ENCODE measurements at regions not wholly inside any gene's neighbourhood (a gene's known extent, or its start where the extent isn't known, plus 50 kb on each side); places are given as distances from the start of the nearest gene placed in this dataset.

DNA sequence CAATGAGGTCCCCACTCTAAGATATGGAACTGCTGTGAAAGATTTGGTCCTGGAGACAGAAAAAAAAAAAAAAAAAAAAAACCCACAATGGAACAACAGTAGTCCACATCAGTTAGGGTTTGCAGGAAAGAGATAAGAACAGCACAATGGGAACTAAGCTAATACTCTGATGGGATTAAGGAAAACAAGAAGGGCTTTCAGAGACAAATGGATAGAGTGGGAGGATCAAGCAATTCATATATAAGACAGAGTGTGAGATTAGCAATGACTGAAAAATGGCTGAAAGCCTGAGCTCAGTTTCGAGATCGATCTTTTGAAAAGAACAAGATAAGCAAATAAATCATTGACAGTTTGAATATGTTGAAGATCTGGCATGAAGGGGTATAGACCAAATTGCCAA lies 188.4 kb upstream of the TRPC5 start:
- no peaks in the 10 kb centered on the region for H3K9me3 ChIP-seq (ENCODE audit: control insufficient read depth, insufficient read depth, low read length)
- TF ChIP-seq, protein P1, sequence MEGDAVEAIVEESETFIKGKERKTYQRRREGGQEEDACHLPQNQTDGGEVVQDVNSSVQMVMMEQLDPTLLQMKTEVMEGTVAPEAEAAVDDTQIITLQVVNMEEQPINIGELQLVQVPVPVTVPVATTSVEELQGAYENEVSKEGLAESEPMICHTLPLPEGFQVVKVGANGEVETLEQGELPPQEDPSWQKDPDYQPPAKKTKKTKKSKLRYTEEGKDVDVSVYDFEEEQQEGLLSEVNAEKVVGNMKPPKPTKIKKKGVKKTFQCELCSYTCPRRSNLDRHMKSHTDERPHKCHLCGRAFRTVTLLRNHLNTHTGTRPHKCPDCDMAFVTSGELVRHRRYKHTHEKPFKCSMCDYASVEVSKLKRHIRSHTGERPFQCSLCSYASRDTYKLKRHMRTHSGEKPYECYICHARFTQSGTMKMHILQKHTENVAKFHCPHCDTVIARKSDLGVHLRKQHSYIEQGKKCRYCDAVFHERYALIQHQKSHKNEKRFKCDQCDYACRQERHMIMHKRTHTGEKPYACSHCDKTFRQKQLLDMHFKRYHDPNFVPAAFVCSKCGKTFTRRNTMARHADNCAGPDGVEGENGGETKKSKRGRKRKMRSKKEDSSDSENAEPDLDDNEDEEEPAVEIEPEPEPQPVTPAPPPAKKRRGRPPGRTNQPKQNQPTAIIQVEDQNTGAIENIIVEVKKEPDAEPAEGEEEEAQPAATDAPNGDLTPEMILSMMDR (IDR thresholded peaks at IDR 0.05; ENCODE audit: low read depth, low read length), result no peak
- no peak for DNase-seq (ENCODE audit: low read depth, low spot score)
- ChIA-PET POLR2A (no interaction called here), CTCF (no interaction called here)
- H3K27me3 ChIP-seq (ENCODE audit: control insufficient read depth, insufficient read depth, low read length), result no peaks in the 10 kb centered on the region
- H3K27ac ChIP-seq (ENCODE audit: low read depth, low read length), result no peak overlapping the region
- H3K4me3 ChIP-seq (ENCODE audit: low read depth, low read length), result no peak overlapping the region

DNA sequence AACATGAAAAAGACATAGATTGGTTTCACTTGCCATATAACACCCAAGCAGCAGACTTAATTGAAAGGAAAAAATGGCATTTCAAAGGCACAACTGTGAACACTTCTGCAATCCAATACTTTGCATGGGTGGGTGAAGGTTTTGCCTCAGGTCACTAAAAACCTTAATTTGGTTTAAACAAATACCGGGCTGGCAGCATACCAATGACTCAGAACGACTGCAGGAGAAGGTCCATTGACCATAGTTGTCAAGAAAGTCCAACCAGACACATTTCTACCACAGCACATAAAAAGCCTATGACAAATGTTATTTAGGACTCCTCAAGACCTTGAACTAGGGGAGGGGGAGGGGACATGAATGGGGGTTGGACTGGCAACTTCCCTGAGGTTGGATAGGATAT lies 183.6 kb upstream of the TRPC5 start:
- Histone ChIP-seq H3K27me3 (ENCODE audit: control insufficient read depth, insufficient read depth, low read length) (no peaks in the 10 kb centered on the region), H3K4me3 (ENCODE audit: low read depth, low read length) (no peak overlapping the region), H3K27ac (ENCODE audit: low read depth, low read length) (no peak overlapping the region), H3K9me3 (ENCODE audit: control insufficient read depth, insufficient read depth, low read length) (no peaks in the 10 kb centered on the region)
- ChIA-PET POLR2A (no interaction called here), CTCF (no interaction called here)
- DNase-seq (ENCODE audit: low read depth, low spot score), result no peak
- TF ChIP-seq, protein P1 (IDR thresholded peaks at IDR 0.05; ENCODE audit: low read depth, low read length), result no peak

DNA sequence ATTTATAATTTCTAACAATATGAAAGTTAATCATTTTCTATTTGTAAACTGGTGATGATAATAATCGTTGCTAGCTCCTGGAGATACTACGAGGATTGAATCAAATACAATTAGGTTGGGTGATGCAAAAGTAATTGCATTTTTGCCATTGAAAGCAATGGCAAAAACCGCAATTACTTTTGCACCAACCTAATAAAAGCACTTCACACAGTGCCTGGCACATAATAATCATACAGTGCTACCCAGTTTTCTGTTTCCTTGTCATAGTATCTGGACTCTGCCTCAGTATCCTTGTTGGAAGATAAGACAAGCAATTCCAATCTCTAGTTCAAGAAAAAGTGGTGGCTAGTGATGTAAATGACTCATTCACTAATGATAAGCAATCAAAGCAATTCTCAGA lies 176.8 kb upstream of the TRPC5 start:
- no peak overlapping the region for H3K4me3 ChIP-seq (ENCODE audit: low read depth, low read length)
- no peak overlapping the region for H3K27ac ChIP-seq (ENCODE audit: low read depth, low read length)
- ChIA-PET POLR2A (no interaction called here), CTCF (no interaction called here)
- no peak for DNase-seq (ENCODE audit: low read depth, low spot score)
- TF ChIP-seq, protein P1 (IDR thresholded peaks at IDR 0.05; ENCODE audit: low read depth, low read length), result no peak
- H3K27me3 ChIP-seq (ENCODE audit: control insufficient read depth, insufficient read depth, low read length), result no peaks in the 10 kb centered on the region
- no peaks in the 10 kb centered on the region for H3K9me3 ChIP-seq (ENCODE audit: control insufficient read depth, insufficient read depth, low read length)

DNA sequence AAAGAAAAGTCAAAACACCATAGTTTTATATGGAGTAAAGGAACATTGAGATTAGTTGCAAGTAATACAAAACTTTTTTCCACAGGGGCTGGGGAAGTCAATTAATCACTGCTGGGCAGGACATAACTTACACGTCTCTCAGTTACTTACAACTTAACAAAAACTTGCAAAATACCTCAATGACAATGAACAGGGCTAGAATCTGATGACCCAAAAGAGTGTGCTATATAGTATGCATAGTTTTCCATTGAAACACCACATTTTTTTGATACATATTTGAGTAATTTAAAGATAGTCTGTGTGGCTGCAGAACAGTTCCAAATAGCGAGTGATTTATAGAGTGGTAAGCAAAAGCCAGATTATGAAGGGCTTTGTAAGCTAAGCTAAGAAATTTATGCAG lies 172.3 kb upstream of the TRPC5 start:
- no peaks in the 10 kb centered on the region for H3K9me3 ChIP-seq (ENCODE audit: control insufficient read depth, insufficient read depth, low read length)
- POLR2A ChIA-PET, result no interaction called here
- no peaks in the 10 kb centered on the region for H3K27me3 ChIP-seq (ENCODE audit: control insufficient read depth, insufficient read depth, low read length)
- TF ChIP-seq, protein P1 (IDR thresholded peaks at IDR 0.05; ENCODE audit: low read depth, low read length), result no peak
- no peak overlapping the region for H3K4me3 ChIP-seq (ENCODE audit: low read depth, low read length)
- DNase-seq (ENCODE audit: low read depth, low spot score), result no peak
- CTCF ChIA-PET, result no interaction called here
- no peak overlapping the region for H3K27ac ChIP-seq (ENCODE audit: low read depth, low read length)

DNA sequence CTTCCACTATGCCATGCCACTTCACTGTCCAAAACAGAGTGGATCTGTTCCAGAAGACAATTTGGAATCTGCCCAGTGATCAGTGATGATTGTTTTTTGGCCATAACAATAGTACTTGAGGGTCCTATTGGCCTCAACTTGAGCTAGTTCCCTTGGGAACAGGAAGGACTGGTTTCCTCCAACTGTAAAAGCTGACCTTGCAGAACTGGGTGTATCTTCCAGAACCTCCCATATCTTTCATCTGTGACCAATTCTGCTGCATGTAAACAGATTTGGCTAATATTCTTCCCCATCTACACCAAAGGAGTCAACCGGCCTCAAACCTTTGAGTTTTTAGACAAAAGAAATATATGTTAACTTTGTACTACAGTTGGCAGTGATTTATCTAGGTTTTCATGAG lies 165.1 kb upstream of the TRPC5 start:
- no peak for DNase-seq (ENCODE audit: low read depth, low spot score)
- H3K4me3 ChIP-seq (ENCODE audit: low read depth, low read length), result no peak overlapping the region
- H3K27ac ChIP-seq (ENCODE audit: low read depth, low read length), result no peak overlapping the region
- ChIA-PET POLR2A (no interaction called here), CTCF (no interaction called here)
- TF ChIP-seq, protein P1 (IDR thresholded peaks at IDR 0.05; ENCODE audit: low read depth, low read length), result no peak
- no peaks in the 10 kb centered on the region for H3K27me3 ChIP-seq (ENCODE audit: control insufficient read depth, insufficient read depth, low read length)
- H3K9me3 ChIP-seq (ENCODE audit: control insufficient read depth, insufficient read depth, low read length), result no peaks in the 10 kb centered on the region
